AG20443 (cell line): ENCODE measurements at regions not wholly inside any gene's neighbourhood (a gene's known extent, or its start where the extent isn't known, plus 50 kb on each side); places are given as distances from the start of the nearest gene placed in this dataset.
A peak's percentile ranks its signal among the peaks of the same experiment; 100 is the strongest.
"Not testable (repeated sequence)": the region's sequence is repeated elsewhere in the genome, so short reads cannot be mapped to it uniquely, and the experiment has no call there.

Experiments used
- DNase-seq: peaks from one replicate; pipeline ENCODE4 v3.0.0; 2012; ENCODE audit warnings: low spot score, mixed read lengths

GRCh38 chr1:185401019-185401418 lies 84.0 kb upstream of the IVNS1ABP start:
- no peak for DNase-seq

DNA sequence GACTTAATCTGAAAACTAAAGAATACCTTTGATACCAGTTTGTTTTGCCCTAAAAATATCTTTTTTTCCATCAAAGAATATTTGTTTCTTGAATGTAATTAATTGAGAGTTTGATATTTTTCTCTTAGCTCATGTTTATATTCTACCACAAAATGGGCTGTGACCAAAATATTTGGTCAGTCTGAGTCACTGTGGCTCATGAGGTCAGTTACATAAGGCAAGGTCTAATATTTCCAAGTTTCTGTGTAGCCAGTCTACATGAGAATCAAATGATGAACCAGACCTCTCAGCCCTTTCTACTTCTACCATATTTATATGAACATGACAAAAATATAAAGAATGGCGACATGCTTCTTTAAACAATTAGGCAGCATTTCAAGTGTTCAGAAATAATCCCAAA lies 83.0 kb upstream of the IVNS1ABP start:
- DNase-seq: peak; percentile 70

DNA sequence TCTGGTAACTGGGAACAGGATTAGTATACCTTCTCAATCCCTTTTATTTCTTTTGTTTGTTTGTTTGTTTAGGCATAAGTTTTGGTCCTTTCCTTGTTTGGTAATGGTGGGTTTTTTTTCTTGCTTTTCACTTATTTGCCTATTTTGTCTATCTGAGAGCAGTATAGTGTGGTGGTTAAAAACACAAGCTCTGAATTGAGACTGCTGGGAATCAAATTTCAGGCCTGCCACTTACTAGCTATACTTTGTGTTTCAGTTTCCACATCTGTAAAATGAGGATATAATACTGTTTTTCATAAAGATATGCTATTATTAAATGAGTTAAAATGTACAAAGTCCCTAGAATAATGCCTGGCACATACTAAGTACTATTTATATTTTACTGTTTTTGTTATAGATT lies 81.6 kb upstream of the IVNS1ABP start:
- no peak for DNase-seq

DNA sequence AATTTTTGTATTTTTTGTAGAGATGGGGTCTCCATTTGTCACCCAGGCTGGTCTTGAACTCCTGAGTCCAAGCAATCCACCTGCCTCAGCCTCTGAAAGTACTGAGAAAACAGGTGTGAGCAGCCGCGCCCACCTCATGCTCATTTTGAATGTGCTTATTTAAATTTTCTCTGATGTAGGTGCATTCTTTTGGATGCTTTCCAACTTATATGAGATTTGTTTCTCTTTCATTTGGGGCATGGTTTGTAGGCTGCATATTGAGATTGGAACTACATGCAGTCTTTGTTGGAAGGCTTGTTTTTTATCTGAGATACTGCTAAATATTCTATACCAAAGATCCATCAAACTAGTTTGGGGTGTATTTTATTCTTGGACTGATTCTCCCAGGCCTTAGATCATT lies 81.0 kb upstream of the IVNS1ABP start:
- no peak for DNase-seq

DNA sequence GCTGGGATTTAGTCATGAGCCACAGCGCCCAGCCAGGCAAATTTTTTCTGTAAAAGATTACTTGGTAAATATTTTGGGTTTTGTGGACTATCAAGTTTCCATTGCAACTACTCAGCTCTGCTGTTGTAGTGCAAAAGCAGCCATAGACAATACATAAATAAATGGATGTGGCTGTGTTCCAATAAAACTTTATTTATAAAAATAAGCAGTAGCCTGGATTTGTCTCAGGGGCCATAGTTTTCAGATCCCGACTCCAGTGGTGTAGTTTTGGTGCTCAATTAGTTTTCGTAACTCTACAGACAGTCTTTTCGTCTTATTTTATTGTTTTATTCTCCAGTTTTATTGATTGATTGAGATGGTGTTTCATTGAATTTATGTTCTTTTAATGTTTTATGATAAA lies 80.1 kb upstream of the IVNS1ABP start:
- DNase-seq: no peak

- peak; percentile 28 for DNase-seq
Measured at GRCh38 chr1:185396126-185396525, 79.1 kb upstream of the IVNS1ABP start.

DNA sequence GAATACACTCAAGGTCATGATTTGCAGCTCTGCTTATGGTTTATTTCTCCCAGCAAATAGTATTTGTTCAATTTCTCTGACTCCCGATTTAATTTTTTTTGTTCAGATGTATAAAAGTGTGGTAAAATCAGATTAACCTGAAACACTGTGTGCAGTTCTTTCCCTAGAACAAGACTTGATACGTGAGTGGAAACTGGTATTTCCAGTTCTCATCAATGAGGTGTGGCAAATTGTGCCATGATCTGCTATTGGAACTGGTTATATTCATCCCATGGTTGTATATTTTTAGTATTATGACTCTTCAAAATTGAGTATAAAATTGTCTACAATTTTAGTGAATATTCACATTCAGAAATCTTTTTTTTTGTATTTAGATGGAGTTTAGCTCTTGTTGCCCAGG lies 76.8 kb upstream of the IVNS1ABP start:
- DNase-seq: no peak

DNA sequence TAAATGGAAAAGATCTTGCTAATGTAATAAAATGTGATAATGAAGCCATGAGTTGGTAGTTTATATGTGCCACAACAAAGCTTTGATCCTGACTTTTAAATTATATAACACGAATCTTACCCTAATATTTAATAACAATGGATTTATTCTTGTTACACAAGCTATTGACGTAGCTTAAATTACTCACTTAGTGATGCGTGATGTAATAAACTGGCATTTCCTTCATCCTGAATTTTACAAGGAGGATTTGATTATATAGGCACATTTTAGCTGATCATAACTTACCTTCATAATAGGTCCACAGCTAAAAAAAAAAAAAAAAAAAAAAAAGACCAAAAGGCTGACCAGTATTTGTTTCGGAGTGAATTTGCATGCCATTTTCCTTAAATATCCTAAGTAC lies 76.2 kb upstream of the IVNS1ABP start:
- no peak for DNase-seq

- DNase-seq: no peak
Measured at GRCh38 chr1:185388815-185389214, 71.8 kb upstream of the IVNS1ABP start.

DNA sequence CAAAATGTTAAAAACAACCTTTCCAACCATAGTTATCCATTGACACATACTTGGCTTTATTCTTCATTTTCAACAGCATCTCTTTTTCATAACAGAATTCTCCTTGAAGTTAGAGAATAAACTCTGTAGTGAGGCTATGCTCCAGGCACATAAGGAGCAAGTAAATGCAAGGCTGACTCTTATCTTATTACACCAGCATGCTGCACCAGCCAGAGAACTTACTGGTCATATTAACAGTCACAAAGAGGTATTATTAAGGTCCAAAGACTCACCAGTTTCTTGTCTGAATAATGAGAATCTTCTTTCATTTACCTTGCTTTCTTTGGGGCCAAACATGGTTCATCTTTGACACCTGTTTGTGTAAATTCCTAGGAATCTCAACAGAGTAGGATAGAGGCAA lies 71.3 kb upstream of the IVNS1ABP start:
- DNase-seq: no peak

GRCh38 chr1:185385991-185386390 lies 68.9 kb upstream of the IVNS1ABP start:
- DNase-seq: no peak

- DNase-seq: not testable (repeated sequence)
Measured at GRCh38 chr1:185383805-185384204, 66.8 kb upstream of the IVNS1ABP start.

DNA sequence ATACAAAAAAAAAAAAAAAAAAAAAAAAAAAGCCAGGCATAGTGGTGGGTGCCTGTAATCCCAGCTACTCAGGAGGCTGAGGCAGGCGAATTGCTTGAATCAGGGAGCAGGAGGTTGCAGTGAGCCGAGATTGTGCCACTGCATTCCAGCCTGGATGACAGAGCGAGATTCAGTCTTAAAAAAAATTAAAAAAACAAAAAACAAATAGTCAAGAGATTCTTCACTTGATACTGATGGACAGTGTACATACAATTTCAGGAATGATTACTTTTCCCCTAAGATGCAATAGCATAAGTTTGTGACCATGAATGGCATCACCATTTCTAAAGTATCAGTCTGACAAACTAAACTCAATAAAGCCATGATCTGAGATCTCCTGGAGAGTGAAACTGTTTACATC lies 60.8 kb upstream of the IVNS1ABP start:
- DNase-seq: no peak

DNA sequence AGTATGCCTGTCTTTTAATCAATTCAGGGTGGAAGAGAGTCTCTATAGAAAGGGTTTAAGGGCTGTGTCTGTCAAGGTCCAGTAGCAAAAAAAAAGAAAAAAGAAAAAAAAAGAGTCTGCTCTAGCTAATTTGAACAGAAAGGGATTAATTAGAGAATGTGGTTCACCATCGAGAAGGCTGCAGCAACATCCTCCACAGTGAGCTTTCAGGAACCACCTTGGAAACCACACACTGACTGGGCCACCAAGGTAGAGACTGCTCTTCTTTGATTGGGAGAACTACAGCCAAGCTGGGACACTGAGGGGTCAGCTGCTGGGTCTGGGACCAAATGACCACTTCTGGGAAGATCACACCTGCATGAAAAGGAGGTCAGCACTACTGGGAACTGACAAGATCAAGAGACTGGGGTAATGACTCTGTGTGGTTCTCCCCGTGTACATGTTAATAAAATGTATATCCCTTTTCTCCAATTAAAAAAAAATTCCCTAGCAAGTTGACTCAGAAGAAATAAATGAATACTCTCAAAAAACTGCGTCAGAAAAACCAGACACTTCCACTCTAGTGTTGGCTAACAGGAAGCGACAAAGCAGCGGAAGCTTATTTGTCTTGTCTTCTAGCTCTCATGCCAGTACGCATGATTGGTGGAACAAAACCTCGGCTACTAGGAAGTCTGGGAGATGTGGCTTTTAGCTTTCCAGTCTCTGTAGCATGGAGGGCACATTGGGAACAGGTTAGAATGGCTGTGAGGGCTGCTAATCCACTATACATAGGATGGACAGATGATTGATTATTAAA lies 60.0 kb upstream of the IVNS1ABP start:
- DNase-seq: peak; percentile 20

GRCh38 chr1:185376288-185376687 lies 59.2 kb upstream of the IVNS1ABP start:
- no peak for DNase-seq

- no peak for DNase-seq
Measured at GRCh38 chr1:185375583-185375982, 58.5 kb upstream of the IVNS1ABP start.

DNA sequence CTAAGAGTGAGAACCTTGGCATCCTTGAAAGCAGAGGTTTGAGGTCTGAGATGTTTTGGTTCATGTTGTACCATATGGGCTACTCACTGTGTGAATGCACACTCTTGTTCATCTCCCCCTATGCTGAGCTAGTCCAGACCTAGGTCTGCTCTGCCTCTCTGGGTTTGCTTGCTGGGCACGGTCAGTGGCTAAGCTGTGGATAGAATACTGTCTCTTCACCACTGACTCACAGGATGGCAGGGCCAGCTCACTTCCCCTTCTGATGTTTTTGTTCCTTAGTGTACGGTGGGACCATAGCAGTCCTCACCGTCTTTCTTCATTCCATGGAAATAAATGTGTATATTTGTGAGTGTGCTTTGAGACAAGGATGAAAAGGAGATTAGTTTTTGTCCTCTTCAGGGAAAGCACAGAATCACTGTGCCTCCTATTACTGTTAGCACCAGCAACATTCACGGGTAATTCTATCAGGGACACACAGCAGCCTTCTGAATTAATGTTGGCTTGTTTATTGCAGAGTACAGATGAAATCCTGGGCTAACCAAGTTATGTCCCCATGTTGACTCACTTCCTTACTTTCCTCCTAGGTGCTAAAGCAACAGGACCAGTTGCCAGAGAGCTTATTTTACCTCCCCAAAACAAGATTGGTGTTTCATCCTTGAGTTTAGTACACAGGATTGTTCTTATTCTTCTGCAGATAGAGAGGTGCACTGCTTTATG lies 56.9 kb upstream of the IVNS1ABP start:
- peak; percentile 40 for DNase-seq

DNA sequence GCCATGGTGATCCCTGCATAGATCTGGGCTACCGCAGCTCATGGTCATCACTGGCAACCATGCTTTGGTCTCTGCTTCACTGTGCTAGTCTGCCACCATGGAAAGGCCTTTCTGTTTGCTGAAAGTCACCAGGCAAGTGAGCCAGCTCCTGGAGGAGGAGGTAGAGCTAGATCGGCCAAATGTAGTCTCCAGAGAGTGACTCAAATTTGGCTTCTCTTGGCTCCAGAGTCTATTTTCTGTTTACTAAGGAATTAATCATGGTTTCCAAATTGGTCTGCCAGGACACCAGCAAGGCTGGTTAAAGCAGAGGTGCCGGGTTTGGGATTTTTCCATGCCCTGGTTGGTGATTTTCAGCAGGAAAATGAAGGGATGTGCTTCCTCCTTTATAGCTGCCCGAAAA lies 52.7 kb upstream of the IVNS1ABP start:
- DNase-seq: peak; percentile 69

GRCh38 chr1:185368913-185369491 lies 52.0 kb upstream of the IVNS1ABP start:
- no peak for DNase-seq

DNA sequence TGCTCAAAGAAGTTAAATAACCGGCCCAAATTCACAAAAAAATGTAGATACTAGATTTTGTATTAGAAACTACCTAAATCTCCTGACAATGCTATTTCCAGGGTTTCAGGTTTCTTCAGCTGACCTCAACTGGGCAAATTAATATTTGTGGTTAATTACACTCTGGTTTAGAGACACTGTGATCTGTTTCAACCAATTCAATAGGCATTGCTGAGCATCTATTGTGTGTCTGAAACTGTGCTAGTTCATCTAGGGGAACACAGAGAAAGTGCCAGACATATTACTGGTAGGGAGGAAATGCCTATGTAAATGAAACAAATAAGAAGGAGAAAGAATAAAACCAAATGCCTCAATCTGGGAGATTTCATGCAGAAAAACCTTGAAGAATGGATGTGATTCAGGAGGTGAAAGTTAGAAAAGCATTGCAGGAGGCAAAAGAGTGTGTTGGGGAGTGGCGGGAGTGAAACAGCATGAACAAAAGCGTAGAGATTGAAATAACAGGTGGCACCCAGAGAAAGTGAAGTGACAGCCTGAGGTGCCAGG lies 51.3 kb upstream of the IVNS1ABP start:
- DNase-seq: no peak

DNA sequence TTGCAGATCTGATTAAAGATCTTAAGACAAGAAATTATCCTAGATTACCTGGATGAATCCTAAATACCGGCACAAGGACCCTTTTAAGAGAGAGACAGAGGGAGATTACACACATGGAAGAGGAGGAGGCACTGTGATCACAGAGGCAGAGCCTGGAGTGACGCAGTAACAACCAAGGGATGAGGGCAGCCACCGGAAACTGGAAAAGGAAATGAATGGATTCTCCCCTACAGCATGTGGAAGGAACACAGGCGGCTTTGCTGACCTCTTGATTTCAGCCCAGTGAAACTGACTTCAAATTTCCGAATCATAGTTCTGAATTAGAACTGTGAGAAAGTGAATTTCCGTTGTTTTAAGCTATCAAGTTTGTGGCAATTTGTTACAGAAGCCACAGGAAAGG lies 50.2 kb upstream of the IVNS1ABP start:
- DNase-seq: no peak
